ENCODE measurements at regions not wholly inside any gene's neighbourhood (a gene's known extent, or its start where the extent isn't known, plus 50 kb on each side); places are given as distances from the start of the nearest gene placed in this dataset.

- no peak overlapping the region for H2BK12ac ChIP-seq (ENCODE audit: low read depth, low read length)
- H3K9me3 ChIP-seq (ENCODE audit: insufficient read depth in 2 of 2, low read depth in 1 of 2, low read length in 1 of 2): no peaks in the 10 kb centered on the region
- H3K14ac ChIP-seq (ENCODE audit: insufficient read length): no peak overlapping the region
- H2BK120ac ChIP-seq (replicated peaks; ENCODE audit: low read depth, low read length): no peak overlapping the region
- H2BK20ac ChIP-seq (ENCODE audit: low read length): no peak overlapping the region
- H4K91ac ChIP-seq (replicated peaks; ENCODE audit: insufficient read length, low read length): no peak overlapping the region
- WGBS, 2 experiments (ENCODE audit: extremely low coverage in 1 of 2, insufficient coverage in 1 of 2, insufficient read length in 1 of 2, insufficient replicate concordance in 2 of 2, low coverage in 1 of 2, low lambda C conversion rate in 2 of 2, missing lambda C conversion rate in 1 of 2): 97% methylated on average over 28 of the region's 29 CpGs; no CpG with 5 or more reads in 1 of the 2 experiments
- ChIA-PET CTCF (ENCODE audit: partially characterized antibody) (interaction anchor here (0.8 kb wide), 1 partner anchor 10 kb away, joined by 3 read pairs; no protein-coding TSS in a partner anchor), POLR2A (ENCODE audit: partially characterized antibody) (no interaction called here)
- no peaks in the 10 kb centered on the region; a peak in 1 of 7 replicates for H3K27me3 ChIP-seq (replicated peaks in 1 of 4; ENCODE audit: control insufficient read depth in 3 of 4, extremely low read depth in 1 of 4, insufficient read depth in 3 of 4, low read length in 3 of 4)
- H3K23me2 ChIP-seq (ENCODE audit: low read depth, low read length): no peaks in the 10 kb centered on the region
- H2AFZ ChIP-seq (ENCODE audit: low read length): no peak overlapping the region
- H4K20me1 ChIP-seq (replicated peaks in 1 of 2; ENCODE audit: control insufficient read depth in 1 of 2, insufficient read depth in 2 of 2, low read length in 2 of 2): no peaks in the 10 kb centered on the region
- H3K36me3 ChIP-seq (ENCODE audit: control insufficient read depth in 2 of 4, insufficient read depth in 4 of 4, low read length in 3 of 4): no peaks in the 10 kb centered on the region
- H3K79me2 ChIP-seq (ENCODE audit: control insufficient read depth in 1 of 2, insufficient read depth in 2 of 2, low read length in 2 of 2): no peaks in the 10 kb centered on the region
- no peak overlapping the region for H3K4ac ChIP-seq (replicated peaks; ENCODE audit: insufficient read length, low read depth, low read length)
- H3K79me1 ChIP-seq (ENCODE audit: low read depth, low read length): no peaks in the 10 kb centered on the region
- no peak overlapping the region for H3K23ac ChIP-seq (ENCODE audit: insufficient read length)
- H2AK5ac ChIP-seq (ENCODE audit: low read depth, low read length): no peak overlapping the region
- H3K9ac ChIP-seq (replicated peaks in 1 of 4; ENCODE audit: extremely low read depth in 1 of 4, low read depth in 3 of 4, low read length in 3 of 4): no peak overlapping the region
- TF ChIP-seq, protein P1, sequence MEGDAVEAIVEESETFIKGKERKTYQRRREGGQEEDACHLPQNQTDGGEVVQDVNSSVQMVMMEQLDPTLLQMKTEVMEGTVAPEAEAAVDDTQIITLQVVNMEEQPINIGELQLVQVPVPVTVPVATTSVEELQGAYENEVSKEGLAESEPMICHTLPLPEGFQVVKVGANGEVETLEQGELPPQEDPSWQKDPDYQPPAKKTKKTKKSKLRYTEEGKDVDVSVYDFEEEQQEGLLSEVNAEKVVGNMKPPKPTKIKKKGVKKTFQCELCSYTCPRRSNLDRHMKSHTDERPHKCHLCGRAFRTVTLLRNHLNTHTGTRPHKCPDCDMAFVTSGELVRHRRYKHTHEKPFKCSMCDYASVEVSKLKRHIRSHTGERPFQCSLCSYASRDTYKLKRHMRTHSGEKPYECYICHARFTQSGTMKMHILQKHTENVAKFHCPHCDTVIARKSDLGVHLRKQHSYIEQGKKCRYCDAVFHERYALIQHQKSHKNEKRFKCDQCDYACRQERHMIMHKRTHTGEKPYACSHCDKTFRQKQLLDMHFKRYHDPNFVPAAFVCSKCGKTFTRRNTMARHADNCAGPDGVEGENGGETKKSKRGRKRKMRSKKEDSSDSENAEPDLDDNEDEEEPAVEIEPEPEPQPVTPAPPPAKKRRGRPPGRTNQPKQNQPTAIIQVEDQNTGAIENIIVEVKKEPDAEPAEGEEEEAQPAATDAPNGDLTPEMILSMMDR (IDR thresholded peaks at IDR 0.05; ENCODE audit: control extremely low read depth in 1 of 3, insufficient read depth in 1 of 3, low read depth in 1 of 3, low read length in 3 of 3): peak in 1 of 3 experiments; percentile 34; a peak in 1 of 4 replicates
- TF ChIP-seq RAD21 (IDR thresholded peaks at IDR 0.05 in 1 of 2, conservative IDR thresholded peaks at IDR 0.05 in 1 of 2; ENCODE audit: low read depth in 2 of 2, low read length in 2 of 2): peak in 1 of 2 experiments; percentile 14; a peak in 1 of 4 replicates
- TF ChIP-seq, protein P2, sequence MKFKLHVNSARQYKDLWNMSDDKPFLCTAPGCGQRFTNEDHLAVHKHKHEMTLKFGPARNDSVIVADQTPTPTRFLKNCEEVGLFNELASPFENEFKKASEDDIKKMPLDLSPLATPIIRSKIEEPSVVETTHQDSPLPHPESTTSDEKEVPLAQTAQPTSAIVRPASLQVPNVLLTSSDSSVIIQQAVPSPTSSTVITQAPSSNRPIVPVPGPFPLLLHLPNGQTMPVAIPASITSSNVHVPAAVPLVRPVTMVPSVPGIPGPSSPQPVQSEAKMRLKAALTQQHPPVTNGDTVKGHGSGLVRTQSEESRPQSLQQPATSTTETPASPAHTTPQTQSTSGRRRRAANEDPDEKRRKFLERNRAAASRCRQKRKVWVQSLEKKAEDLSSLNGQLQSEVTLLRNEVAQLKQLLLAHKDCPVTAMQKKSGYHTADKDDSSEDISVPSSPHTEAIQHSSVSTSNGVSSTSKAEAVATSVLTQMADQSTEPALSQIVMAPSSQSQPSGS (IDR thresholded peaks at IDR 0.05; ENCODE audit: low read length): no peak
- H3K4me1 ChIP-seq (replicated peaks in 1 of 4; ENCODE audit: control insufficient read depth in 3 of 4, insufficient read depth in 4 of 4, low read length in 3 of 4): no peaks in the 10 kb centered on the region
- H3K56ac ChIP-seq (replicated peaks; ENCODE audit: insufficient read length, low read depth, low read length): no peak overlapping the region
- H2BK15ac ChIP-seq (ENCODE audit: low read length): no peak overlapping the region
- no peak overlapping the region for H3K4me2 ChIP-seq (ENCODE audit: insufficient read depth in 1 of 2, low read depth in 2 of 2, low read length in 2 of 2)
- no peak overlapping the region for H3K27ac ChIP-seq (ENCODE audit: low read depth, low read length)
- H4K8ac ChIP-seq (ENCODE audit: extremely low read depth, insufficient read depth, low read length): no peak overlapping the region
- no peak overlapping the region for H4K5ac ChIP-seq (ENCODE audit: insufficient read length, low read depth, low read length)
- no peak overlapping the region for H3K18ac ChIP-seq (ENCODE audit: extremely low read depth, low read length)
- H2BK5ac ChIP-seq (ENCODE audit: low read depth, low read length): no peak overlapping the region; the same call in 1 of the 2 replicates
- FAIRE-seq: no peak
- DNase-seq (ENCODE audit: low read depth in 1 of 2, low spot score in 2 of 2): no peak
- no peak overlapping the region for H3K4me3 ChIP-seq (ENCODE audit: extremely low read depth in 1 of 4, insufficient read depth in 2 of 4, low read depth in 3 of 4, low read length in 4 of 4)
Observed at GRCh38 chr1:229943988-229944743, 122.9 kb upstream of the GALNT2 start.
